GM19468 (cell line): ENCODE measurements at regions not wholly inside any gene's neighbourhood (a gene's known extent, or its start where the extent isn't known, plus 50 kb on each side); places are given as distances from the start of the nearest gene placed in this dataset.
A peak's percentile ranks its signal among the peaks of the same experiment; 100 is the strongest.

Source experiments
- ATAC-seq: cut with Tn5 transposase; IDR thresholded peaks from one replicate; pipeline ENCODE4 v1.9.1; 2021; ENCODE audit warnings: mild to moderate bottlenecking, moderate library complexity, moderate number of reproducible peaks; ENCODE audit not compliant: unreplicated experiment; ENCODE audit errors: extremely low read depth

GRCh38 chr15:85935182-85935581 is 140.5 kb upstream of the KLHL25 start:
- no peak for ATAC-seq

DNA sequence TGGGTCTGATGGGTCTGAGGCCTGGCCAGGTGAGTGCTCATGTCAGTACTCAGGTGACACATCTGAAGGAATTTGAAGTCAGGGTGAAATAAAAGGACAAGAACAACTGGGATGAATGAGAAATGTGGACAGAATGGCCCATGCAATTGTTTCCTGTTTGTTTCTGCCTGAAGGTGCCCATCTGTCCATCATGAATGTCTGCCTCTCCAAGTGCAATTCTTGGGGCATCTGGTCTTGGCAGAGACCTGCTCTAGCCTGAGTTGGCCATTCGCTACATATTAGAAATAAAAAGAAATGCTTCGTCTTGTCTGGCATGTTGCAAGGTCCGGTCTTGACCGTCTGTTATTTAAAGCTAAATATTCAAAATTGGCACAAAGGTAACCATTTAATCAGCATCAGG is 142.0 kb upstream of the AGBL1 start:
- ATAC-seq, result no peak

GRCh38 chr15:85941186-85941855 is 138.3 kb upstream of the AGBL1 start:
- no peak for ATAC-seq

- ATAC-seq, result no peak
Measured at GRCh38 chr15:85942632-85943031, 137.0 kb upstream of the AGBL1 start.

DNA sequence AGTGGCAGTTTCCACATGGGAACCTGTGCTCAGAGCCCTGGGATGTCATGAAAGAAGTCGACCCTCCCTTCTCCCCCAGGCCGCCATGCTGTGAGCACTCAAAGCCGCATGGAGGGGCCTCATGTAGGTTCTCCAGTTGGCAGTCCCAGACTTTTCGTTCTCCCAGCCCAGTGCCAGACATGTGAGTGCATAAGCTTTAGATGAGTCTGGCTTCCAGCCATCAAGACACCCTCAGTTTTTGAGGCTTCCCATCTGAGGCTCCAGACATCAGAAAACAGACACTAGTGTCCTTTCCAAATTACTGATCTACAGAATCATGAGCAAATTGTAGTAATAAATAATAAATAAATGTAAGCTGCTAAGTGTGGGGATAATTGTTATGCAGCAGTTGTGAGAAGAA is 136.5 kb upstream of the AGBL1 start:
- no peak for ATAC-seq

GRCh38 chr15:85943791-85944190 is 135.9 kb upstream of the AGBL1 start:
- no peak for ATAC-seq

DNA sequence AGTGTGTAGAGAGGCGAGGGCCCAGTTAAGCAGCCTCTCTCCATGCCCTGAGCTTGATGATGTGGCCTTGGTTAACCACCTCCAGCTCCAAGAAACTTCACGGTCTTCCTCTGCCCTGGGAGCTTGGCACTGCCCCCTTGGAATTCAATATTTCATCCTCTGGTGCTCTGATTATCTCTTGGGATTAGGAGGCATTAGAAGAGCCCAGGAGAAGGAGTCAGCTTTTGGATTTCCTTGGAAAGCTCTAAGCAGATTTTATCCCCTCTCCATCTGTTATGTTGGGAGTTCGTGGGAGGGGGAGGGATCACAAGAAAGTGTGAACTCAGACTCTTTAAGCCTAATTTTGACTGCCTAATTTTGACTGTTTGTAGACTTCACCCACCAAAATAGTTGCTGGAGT is 132.7 kb upstream of the AGBL1 start:
- ATAC-seq, result no peak

DNA sequence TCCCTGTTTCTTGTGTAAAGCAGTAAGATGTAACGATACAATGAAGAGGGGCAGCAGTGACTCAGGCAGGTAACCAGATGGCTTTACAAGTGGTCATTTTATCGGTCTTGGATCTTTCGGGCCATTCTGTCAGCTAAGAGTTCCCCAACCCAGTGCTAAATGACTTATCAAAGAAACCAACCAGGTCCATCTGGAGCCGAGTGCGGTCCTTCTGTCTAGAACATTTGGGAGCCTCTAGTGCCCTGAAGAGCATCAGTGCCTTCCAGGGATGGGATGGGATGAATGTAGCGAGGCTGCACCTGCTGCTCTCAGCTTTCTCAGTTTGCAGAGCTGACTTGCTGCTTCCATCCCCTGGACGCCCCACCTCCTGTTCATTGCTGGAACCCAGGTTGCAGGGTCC is 131.7 kb upstream of the AGBL1 start:
- ATAC-seq, result no peak

GRCh38 chr15:85950101-85950500 is 129.6 kb upstream of the AGBL1 start:
- peak; percentile 88 for ATAC-seq

DNA sequence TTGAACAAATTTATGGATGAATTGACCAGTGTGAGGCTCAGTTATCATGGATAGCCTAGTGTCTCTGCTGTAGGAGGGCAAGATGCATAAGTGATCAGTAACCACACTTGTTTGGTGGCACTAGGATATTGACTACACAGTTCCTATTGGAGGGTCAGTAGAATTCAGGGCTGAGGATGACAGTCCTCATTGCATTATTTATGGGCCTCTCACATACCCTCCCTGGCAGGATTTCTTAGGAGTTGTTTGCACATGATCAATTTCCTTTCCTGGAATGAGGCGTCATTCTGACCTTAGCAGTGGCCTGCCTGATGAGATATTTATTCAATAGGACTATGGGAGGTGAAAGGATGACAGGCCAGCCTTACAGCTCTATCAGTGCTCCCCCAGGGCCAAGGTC is 125.1 kb upstream of the AGBL1 start:
- ATAC-seq, result no peak

- peak; percentile 70 for ATAC-seq
Measured at GRCh38 chr15:85955501-85956391, 123.9 kb upstream of the AGBL1 start.

DNA sequence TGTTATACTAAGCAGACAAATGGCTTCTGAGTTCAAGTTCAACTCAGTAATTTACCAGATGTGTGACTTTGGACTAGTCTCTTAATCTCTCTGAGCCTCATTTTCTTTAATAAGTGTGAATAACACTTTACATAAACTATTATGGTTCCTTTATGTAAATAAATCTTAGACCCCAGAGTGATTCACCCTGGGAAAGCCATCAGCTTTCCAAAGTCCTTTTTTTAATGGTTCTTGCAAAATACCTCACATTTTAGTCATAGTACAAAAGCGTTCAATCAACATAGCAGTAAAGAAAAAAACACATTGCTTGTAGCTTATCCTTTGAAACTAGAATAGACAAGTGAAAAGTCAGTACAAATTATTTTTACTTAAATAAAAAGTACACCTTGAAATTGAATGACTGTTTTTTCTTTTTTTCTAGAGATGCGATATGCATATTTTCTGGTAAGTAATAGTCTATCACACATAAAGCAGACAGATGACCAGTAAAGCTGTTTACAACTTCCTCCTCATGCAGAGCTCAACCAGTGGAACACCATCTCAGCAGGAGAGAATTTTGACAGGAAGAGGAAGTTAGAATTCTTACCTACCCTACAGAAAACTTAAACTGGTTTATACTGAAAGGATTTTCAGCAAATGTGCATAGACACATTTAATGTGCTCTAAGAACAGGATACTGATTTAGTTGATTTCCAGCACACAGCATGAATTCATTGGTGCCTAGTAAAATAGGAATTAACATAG is 123.0 kb upstream of the AGBL1 start:
- ATAC-seq, result no peak

DNA sequence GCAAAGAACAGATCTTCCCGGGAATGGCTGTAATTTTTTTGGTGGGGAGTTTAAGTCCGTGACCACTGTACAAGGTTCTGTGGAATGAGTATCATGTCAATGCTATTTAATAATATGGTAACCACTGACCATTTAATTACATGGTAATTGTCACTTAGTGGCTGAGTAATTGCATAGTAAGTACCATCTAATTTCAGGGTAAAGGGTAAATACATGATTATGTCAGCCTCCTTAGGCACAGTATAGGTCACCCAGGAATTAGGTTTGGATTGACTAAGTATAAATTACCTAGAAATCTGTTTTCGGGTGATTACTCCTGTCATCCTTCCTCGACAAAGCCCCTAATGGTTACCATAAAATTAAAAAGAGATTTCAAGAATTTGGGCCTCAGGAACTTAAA is 120.1 kb upstream of the AGBL1 start:
- ATAC-seq, result no peak

DNA sequence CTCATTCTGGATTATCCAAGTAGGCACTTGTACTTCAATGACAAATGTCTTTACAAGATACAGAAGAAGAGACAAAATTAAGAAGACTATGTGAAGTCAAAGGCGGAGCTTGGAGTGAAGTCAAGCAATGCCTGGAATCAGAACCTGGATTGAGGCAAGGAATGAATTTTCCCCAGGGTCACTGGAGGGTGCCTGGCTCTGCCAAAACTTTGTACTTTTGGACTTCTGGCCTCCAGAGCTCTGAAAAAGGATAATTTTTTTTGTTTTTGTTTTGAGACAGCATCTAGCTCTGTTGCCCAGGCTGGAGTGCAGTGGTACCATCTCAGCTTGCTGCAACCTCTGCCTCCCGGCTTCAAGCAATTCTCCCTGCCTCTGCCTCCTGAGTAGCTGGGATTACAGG is 119.3 kb upstream of the AGBL1 start:
- ATAC-seq, result no peak

DNA sequence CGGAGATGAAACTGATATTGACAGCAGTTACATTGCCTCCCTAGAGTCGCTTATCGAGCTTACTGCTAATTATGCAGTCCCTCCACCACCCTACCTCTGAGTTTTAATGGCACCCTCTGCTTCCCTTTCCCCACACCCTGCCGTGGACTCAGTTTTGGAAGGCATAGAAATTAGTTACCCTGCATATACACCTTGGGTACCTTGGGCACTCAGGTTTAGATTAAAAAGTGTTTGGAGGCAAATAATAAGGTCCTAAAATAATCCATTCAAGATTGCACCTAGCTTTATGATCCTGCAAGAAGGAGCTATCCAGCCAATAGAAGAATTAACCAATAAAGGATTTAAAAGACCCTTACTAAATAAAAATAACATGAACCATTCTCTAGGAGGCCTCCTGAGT is 117.8 kb upstream of the AGBL1 start:
- no peak for ATAC-seq

DNA sequence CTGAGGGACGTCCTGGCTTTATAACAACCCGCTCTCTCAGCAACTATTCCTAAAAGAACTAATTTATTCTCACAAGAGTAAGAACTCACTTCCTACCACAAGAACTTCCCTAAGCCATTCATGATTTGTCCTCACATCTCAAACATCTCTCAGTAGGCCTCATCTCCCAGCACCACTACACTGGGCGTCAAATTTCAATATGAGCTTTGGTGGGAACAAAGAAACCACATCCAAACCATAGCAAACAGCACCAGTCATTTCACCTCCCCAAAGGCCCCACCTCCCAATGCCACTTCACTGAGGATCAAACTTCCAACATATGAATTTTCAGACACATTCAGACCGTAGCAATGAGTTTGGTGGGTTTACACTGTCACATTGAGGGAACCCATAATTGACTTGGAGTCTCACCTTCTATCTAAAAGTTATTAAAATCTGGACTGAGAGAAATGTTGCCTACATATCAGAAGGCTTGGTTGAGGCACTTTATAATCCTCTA is 116.4 kb upstream of the AGBL1 start:
- ATAC-seq, result no peak

GRCh38 chr15:85964471-85964870 is 115.2 kb upstream of the AGBL1 start:
- no peak for ATAC-seq

DNA sequence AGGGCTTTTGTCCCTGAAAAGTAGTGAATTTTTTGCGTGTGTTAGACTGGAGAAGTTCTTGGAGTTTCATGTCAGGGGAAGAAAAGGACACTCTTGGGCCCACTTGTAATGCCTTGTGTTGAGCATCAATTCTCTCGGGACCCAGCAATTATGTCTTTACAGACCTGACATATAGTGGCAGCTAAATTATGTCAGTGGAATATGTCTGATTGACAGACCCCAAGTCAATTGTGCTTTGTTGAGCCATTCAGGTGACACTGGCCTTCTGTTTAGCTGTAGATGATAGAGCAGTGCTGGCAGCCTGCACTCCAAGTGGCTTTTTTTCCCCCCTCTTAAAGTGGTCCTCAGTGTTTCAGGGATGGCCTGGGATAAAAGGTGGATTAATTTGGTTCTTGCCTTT is 112.1 kb upstream of the AGBL1 start:
- ATAC-seq, result no peak

DNA sequence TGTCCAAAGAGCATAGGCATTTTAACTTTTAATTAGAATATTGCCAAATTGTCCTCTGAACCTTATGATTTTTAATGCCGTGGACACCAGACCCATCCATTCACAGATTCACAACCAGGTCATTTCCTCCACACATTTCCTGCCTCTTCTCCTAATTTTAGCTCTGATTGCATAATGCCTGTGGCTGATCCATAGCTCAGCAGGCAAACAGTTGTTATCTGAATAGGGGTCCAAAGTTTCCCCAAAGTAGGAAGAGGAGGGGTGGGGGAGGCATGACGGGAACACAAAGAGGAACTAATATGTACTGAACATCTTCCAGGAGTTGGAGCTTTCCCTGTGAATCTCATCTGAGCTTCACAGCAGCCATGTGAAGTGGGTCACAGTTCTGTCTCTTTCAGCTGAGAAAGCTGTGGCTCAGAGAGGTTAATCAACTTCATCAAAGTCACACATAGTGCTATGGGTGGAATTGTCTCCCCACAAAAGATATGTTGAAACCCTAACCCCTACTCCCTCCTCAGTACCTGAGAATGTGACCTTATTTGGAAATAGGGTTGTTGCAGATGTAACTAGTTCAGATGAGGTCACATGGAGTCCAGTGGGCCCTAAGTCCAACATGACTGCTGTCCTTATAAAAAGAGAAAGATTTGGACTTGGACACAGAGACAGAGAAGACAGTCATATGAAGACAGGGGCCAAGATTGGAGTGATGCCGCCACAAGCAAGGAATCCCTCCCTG is 106.7 kb upstream of the AGBL1 start:
- no peak for ATAC-seq
